ENCODE measurements at regions not wholly inside any gene's neighbourhood (a gene's known extent, or its start where the extent isn't known, plus 50 kb on each side); places are given as distances from the start of the nearest gene placed in this dataset.
A peak's percentile ranks its signal among the peaks of the same experiment; 100 is the strongest.

GRCh38 chr6:114543696-114544095, 200.9 kb upstream of the HS3ST5 start:
- no peak for DNase-seq (ENCODE audit: low spot score)

GRCh38 chr6:114541794-114542193, 199.0 kb upstream of the HS3ST5 start:
- DNase-seq (ENCODE audit: low spot score), result no peak

DNA sequence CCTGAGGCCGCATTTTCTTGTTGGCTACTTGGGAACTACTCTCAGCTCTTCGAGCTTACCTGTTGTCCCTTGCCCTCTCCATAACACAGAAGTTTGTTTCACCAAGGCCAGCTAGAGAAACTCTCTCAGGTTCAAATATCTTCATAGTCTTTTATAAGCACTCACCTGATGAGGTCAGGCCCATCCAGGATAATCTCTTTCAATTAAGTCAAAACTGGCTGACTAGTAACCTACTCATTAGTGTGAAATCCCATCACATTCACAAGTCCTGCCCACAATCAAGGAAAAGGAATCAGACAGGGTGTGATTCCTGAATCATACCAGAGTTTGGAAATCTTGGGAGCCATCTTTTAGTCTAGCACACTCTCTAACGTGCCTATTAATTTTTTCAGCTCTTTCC, 195.2 kb upstream of the HS3ST5 start:
- no peak for DNase-seq (ENCODE audit: low spot score)

DNA sequence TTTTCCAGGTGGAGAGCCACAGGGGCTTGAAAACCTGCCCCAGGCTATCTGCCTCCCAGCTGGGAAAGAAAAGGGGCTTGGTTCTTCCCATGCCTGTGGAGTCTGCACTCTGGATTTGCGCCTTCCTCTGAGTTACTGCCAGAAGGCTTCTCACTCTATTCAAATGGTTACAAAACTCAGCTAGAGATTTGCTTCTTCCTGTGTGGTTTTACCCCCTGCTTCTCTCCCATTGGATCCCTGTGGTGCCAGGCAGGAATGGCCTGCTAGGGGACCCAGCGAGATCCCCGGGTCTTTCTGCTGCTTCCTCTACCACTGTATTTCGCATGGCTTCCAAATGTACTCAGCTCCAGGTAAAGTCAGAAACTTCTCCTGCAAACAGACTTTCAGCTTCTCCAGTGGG, 192.0 kb upstream of the HS3ST5 start:
- DNase-seq (ENCODE audit: low spot score), result no peak

DNA sequence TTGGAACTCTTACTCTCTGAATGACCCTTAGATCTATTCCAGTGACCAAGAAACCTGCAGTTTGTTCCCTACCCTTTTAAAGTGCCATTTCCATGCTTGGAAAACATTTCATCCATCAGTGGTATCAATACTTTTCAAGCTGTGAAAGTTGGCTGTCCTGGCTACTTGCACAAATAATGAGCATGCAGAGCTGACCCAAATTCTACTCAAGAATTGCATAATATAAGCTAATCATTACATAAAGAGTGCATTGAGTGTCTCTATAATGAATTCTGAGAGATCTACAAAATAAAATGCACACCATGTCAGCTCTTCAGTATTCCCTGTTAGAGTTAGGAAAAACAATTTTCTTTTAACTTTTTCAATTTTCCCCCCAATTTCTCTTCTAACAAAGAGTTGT, 181.3 kb upstream of the HS3ST5 start:
- no peak for DNase-seq (ENCODE audit: low spot score)

GRCh38 chr6:114523508-114523907, 180.7 kb upstream of the HS3ST5 start:
- no peak for DNase-seq (ENCODE audit: low spot score)

- DNase-seq (ENCODE audit: low spot score), result no peak
These were observed 179.1 kb upstream of the HS3ST5 start for GRCh38 chr6:114521926-114522325.

DNA sequence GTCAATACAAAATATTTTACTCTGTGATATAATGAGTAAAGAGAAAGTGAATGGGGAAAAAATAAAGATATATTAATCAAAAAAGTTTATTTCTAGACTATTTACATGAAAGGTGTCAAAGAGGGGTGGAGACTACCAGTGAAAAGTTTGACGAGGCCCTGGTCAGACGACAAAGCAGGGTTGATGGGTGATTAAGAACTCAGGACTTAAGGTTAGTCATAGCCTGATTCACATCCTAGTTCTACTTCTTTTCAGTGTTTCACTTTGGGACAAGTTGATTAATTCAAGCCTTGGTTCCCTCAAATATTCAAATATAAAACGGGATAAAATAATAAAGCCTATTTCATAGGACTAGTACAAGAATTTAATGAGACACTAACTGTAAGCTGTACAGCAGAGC, 178.2 kb upstream of the HS3ST5 start:
- no peak for DNase-seq (ENCODE audit: low spot score)

- no peak for DNase-seq (ENCODE audit: low spot score)
These were observed 171.3 kb upstream of the HS3ST5 start for GRCh38 chr6:114514170-114514569.

DNA sequence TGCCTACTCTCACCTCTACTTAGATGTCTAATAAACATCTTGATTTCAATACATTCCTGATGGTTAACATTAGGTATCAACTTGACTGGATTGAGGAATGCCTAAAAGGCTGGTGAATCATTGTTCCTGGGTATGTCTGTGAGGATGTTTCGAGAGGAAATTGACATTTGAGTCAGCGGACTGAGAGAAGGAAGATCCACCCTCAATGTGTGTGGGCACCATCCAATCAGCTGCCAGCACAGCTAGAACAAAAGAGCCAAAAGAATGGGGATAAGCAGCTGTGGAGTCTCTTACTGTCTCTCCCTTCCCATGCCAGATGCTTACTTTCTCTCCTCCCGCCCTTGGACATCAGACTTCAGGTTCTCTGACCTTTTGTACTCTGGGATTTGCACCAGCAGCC, 128.6 kb upstream of the HS3ST5 start:
- DNase-seq (ENCODE audit: low spot score), result no peak

GRCh38 chr6:114467931-114468330, 125.1 kb upstream of the HS3ST5 start:
- no peak for DNase-seq (ENCODE audit: low spot score)

DNA sequence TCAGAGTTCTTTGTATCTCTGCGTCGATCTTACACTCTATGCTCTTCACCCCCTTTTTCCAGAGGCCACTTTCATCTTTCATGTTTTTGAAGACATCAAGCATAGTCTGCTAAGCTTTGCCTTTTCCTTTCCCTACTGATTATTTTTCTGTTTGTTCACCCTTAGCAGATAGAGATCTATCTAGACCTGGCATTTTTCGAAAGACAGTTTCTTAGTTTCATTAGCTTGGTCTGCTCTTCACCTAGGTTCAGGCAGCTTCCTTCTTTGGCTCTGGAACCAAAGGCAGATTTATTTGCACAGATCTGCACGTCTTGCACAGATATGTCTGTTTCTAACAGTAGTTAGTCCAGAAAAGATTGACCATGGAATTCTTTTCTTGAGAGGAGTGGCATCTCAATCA, 122.7 kb upstream of the HS3ST5 start:
- DNase-seq (ENCODE audit: low spot score), result no peak

DNA sequence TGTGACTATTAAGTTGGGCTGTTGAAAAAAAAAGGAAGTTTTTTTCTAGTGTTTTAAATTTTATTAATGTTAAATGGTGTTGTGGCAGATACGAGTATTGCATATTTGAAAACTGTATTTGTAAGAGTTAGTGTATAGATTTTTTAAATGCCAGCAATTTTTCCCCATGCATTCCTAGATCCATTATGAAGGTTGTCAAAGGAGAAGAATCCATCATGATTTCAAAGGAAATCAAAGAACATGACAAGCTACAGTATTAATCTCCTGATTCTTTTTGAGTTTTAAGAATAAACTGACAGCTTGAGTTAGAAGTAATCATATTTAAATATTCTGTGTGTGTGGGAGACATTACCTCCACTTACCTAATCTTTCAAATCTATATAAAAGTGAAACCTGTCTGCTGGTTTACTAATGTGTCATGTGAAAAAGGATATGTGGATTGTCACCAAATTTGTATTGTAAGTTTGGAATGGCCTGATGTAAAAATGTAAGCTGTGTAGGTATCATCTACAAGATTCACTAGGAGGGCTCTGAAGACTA, 111.0 kb upstream of the HS3ST5 start:
- DNase-seq (ENCODE audit: low spot score), result peak; percentile 38

GRCh38 chr6:114452785-114453401, 110.1 kb upstream of the HS3ST5 start:
- no peak for DNase-seq (ENCODE audit: low spot score)

- no peak for DNase-seq (ENCODE audit: low spot score)
These were observed 107.8 kb upstream of the HS3ST5 start for GRCh38 chr6:114450631-114451030.

DNA sequence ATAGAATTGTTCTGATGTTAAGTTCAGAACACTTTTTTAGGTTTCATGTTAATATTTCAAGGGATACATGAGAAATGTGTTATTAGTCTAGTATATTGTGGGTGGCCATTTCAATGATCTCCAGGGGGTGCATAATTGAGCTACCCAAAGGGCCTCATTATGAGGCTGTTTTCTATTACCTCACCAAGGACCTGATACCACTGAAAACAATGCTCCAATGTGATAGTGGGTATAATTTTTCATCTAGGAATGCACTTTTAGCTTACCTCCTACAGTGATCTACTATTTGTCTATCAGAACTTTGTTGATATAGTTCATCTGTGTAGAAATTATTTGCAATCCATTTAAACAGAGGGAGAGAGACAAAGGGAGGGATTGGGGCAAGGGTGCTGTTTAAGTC, 106.8 kb upstream of the HS3ST5 start:
- DNase-seq (ENCODE audit: low spot score), result no peak

DNA sequence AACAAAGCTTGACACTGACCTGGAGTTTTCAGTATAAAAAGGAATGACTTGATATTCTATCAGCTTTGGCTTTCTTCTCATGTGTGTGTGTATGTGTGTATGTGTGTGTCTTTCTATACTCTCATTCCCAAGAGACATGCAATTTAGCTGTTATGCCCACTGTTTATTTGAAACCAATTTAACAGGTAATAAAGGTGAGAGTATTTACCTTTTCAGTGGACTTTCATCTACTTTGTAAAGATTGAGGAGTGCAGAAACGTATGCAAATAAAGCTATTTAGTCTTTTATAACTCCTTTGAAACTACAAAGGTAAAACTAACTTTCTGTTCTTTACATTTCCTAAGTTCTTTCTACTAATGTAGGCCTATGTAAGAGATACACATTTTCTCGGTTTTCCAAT, 103.5 kb upstream of the HS3ST5 start:
- no peak for DNase-seq (ENCODE audit: low spot score)

GRCh38 chr6:114445846-114446245, 103.0 kb upstream of the HS3ST5 start:
- no peak for DNase-seq (ENCODE audit: low spot score)

DNA sequence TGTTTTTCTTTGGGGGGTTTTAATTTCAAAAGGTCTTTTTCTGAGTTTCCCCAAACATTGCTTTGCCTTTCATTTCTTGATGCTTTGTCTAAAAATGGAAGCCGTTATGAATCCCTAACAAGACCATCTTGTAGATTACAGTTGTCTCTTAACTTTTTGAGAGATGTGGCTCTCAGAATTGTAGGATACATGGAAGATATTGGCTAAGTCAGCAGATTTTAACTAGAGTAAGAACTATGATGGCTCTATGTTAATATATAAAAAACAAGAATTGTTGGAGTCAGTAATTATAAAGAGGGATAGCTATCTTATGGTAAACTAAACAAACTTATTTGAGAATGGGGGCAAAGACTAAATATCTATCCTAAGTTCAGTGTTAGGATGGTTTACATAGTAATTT, 96.6 kb upstream of the HS3ST5 start:
- DNase-seq (ENCODE audit: low spot score), result no peak

DNA sequence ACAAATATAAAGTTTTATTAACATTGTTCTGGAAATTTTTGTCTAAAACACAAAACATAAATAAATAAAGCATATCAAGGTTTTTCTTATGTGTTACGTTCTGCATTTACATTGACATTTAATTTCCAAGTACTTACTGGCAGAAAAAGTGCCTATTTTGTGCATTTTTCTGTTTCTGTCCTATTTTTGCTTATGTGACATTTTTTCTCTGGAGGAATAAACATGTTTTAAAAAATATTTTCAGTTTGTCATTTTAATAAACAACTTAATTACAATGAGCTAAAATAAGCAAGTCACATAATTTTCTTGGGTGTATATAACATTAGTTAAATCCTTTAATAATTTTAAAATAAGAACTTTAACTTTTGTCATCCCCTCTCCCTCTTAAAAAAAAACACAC, 94.4 kb upstream of the HS3ST5 start:
- no peak for DNase-seq (ENCODE audit: low spot score)

DNA sequence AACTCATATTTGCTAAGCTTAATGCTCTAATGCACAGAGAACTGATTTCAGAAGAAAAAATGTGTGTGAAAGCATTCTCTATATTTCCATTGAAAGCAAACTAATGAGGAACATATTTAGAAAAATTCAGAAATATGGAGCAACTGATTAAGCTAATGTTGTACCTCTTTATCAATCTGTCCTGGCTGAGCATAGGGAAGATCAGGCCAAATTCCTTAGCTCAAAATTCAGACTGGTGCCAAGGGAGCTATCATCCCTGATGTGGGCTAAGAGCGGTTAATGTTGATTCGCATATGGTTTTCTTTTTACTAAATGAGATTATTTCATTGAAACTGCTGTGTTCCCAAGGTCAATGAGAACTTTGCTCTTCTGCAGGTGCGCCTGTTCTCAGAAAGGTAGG, 93.9 kb upstream of the HS3ST5 start:
- no peak for DNase-seq (ENCODE audit: low spot score)

GRCh38 chr6:114435985-114436384, 93.2 kb upstream of the HS3ST5 start:
- DNase-seq (ENCODE audit: low spot score), result no peak

DNA sequence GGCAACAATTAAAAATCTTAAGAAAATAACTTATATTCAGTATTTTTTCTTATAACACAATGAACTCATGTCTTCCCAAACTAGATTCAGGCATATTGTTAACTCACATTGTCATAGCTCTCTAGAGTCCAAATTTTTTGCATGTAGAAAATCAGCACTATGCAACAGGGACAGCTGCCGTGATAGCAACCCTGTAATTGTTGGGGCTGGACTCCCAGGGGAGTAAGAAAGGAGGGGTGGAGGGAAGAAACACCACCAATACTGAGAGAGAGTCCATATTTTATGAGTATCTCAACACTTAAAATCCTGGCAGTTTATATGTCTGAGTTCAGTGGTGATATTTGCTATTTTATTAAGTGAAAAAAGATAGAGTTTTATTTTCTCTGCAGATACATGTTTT, 89.6 kb upstream of the HS3ST5 start:
- DNase-seq (ENCODE audit: low spot score), result no peak

GRCh38 chr6:114431641-114432040, 88.8 kb upstream of the HS3ST5 start:
- no peak for DNase-seq (ENCODE audit: low spot score)

Data from putamen (tissue), 1 donor.